Karpas-422 (cell line): ENCODE measurements at regions not wholly inside any gene's neighbourhood (a gene's known extent, or its start where the extent isn't known, plus 50 kb on each side); places are given as distances from the start of the nearest gene placed in this dataset.

Source experiments
- DNase-seq: peaks from one replicate; pipeline ENCODE4 v3.0.0-alpha.2; 2015
- H2AFZ ChIP-seq: fragments of 200-600 bp; sonication (generic); 2 replicates; pipeline ENCODE4 v1.6.1; 2014; ENCODE audit warnings: antibody characterized with exemption, low read length, mixed read lengths
- H3K27ac ChIP-seq: fragments of 200-600 bp; sonication (generic); 2 replicates; pipeline ENCODE4 v1.5.1; 2014; ENCODE audit warnings: mild to moderate bottlenecking, low read length, moderate library complexity
- H3K27me3 ChIP-seq: fragments of 200-600 bp; sonication (generic); 2 replicates; pipeline ENCODE4 v1.6.1; 2014; ENCODE audit warnings: low read length, mixed read lengths
- H3K36me3 ChIP-seq: fragments of 200-600 bp; sonication (generic); 2 replicates; pipeline ENCODE4 v1.6.1; 2014; ENCODE audit warnings: low read length, mixed read lengths; ENCODE audit not compliant: insufficient read depth
- H3K4me1 ChIP-seq: fragments of 200-600 bp; sonication (generic); 2 replicates; pipeline ENCODE4 v1.6.1; 2014; ENCODE audit warnings: mild to moderate bottlenecking, low read length, mixed read lengths
- H3K4me2 ChIP-seq: fragments of 200-600 bp; sonication (generic); 2 replicates; pipeline ENCODE4 v1.6.1; 2014; ENCODE audit warnings: low read length, low read depth, mild to moderate bottlenecking; ENCODE audit not compliant: poor library complexity, severe bottlenecking
- H3K4me3 ChIP-seq: fragments of 200-600 bp; sonication (generic); 2 replicates; pipeline ENCODE4 v1.5.1; 2014; ENCODE audit warnings: mild to moderate bottlenecking, antibody characterized with exemption, low read length, mixed read lengths
- H3K79me2 ChIP-seq: fragments of 200-600 bp; sonication (generic); 2 replicates; pipeline ENCODE4 v1.6.1; 2014; ENCODE audit warnings: mild to moderate bottlenecking, low read length, mixed read lengths
- H3K9ac ChIP-seq: fragments of 200-600 bp; sonication (generic); 2 replicates; pipeline ENCODE4 v1.6.0; 2014; ENCODE audit warnings: low read length
- H3K9me2 ChIP-seq: fragments of 200-600 bp; sonication (generic), shearing (Covaris generic); replicated peaks from 2 replicates; pipeline ENCODE4 v1.6.0; 2014; ENCODE audit warnings: mild to moderate bottlenecking, low read length, moderate library complexity; ENCODE audit not compliant: insufficient read depth
- H3K9me3 ChIP-seq: fragments of 300-700, 200-600 bp; sonication (generic); 2 replicates; pipeline ENCODE4 v1.6.1; 2014; ENCODE audit warnings: low read length, mixed read lengths
- H4K20me1 ChIP-seq: fragments of 200-600 bp; sonication (generic); 2 replicates; pipeline ENCODE4 v1.6.1; 2014; ENCODE audit warnings: mild to moderate bottlenecking, antibody characterized with exemption, low read length, low read depth; ENCODE audit not compliant: insufficient read depth

DNA sequence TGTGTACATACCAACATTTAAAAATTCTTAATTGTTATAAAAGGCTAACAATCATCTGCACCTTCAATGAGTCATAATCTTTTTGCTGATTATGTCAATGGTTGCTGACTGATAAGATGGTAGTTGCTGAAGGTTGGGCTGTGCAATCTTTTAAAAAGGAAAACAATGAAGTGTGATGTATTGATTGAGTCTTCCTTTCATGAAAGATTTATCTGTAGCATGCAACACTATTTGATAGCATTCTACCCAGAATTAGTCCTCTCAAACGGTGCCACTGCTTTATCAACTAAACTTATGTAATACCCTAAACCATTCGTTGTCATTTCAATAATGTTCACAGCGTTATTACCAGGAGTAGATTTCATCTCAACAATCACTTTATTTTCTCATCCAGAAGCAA lies 2360.6 kb downstream of the PCDH9 start:
- Histone ChIP-seq H3K4me3 (no peak overlapping the region), H3K27ac (no peak overlapping the region), H3K36me3 (no peaks in the 10 kb centered on the region; the same call in 1 of the 2 replicates), H3K4me1 (no peaks in the 10 kb centered on the region), H3K79me2 (no peaks in the 10 kb centered on the region), H3K4me2 (no peak overlapping the region), H2AFZ (0 out of 2 replicates have a peak overlapping the region, but pooled peaks have one; percentile 29), H3K27me3 (no peaks in the 10 kb centered on the region), H3K9ac (no peak overlapping the region), H3K9me3 (peaks cover 4% of the 10 kb centered on the region), H3K9me2 (no peaks in the 10 kb centered on the region), H4K20me1 (no peaks in the 10 kb centered on the region)
- no peak for DNase-seq

GRCh38 chr13:64867856-64868255 lies 2362.3 kb downstream of the PCDH9 start:
- no peaks in the 10 kb centered on the region for H3K79me2 ChIP-seq
- H4K20me1 ChIP-seq = no peaks in the 10 kb centered on the region
- no peak overlapping the region for H3K4me2 ChIP-seq
- H2AFZ ChIP-seq = peak overlapping the region; percentile 63
- no peaks in the 10 kb centered on the region for H3K27me3 ChIP-seq
- no peak overlapping the region for H3K9ac ChIP-seq
- no peak for DNase-seq
- H3K27ac ChIP-seq = no peak overlapping the region
- H3K36me3 ChIP-seq = no peaks in the 10 kb centered on the region; the same call in 1 of the 2 replicates
- H3K4me3 ChIP-seq = no peak overlapping the region
- H3K4me1 ChIP-seq = no peaks in the 10 kb centered on the region
- H3K9me3 ChIP-seq = peaks cover 4% of the 10 kb centered on the region
- H3K9me2 ChIP-seq = no peaks in the 10 kb centered on the region

GRCh38 chr13:64866331-64866730 lies 2363.8 kb downstream of the PCDH9 start:
- no peaks in the 10 kb centered on the region for H3K36me3 ChIP-seq
- DNase-seq = no peak
- H3K9me3 ChIP-seq = peaks cover 4% of the 10 kb centered on the region
- no peaks in the 10 kb centered on the region for H3K79me2 ChIP-seq
- H3K4me2 ChIP-seq = no peak overlapping the region
- H3K27me3 ChIP-seq = no peaks in the 10 kb centered on the region
- H2AFZ ChIP-seq = 0 out of 2 replicates have a peak overlapping the region, but pooled peaks have one; percentile 34
- no peaks in the 10 kb centered on the region for H3K9me2 ChIP-seq
- no peak overlapping the region for H3K4me3 ChIP-seq
- no peak overlapping the region for H3K27ac ChIP-seq
- no peaks in the 10 kb centered on the region for H3K4me1 ChIP-seq
- H3K9ac ChIP-seq = no peak overlapping the region
- no peaks in the 10 kb centered on the region for H4K20me1 ChIP-seq

- no peak overlapping the region for H3K9ac ChIP-seq
These were observed 2374.6 kb downstream of the PCDH9 start for GRCh38 chr13:64855506-64855905.

DNA sequence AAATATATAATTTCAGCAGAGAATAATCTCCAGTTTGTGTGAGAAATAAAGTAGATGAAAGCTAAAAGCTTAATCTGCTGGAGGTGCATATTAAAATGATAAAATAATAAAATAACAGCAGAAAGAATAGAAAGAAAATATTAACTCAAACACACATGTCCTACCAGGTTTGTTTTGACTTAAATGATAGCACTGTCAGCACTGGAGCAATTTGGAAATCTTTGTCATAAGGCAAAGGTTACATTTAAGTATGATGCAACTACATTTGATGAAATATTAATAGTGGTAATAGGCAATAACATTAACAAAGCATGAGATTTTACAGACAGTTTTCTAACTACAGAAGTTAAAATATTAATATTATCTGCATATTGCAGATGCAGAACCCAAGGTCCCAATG lies 2380.1 kb downstream of the PCDH9 start:
- H3K4me2 ChIP-seq = no peak overlapping the region
- no peaks in the 10 kb centered on the region for H4K20me1 ChIP-seq
- peak overlapping the region; percentile 80; the same call in 1 of the 2 replicates for H2AFZ ChIP-seq
- no peaks in the 10 kb centered on the region for H3K9me2 ChIP-seq
- no peak overlapping the region for H3K9ac ChIP-seq
- H3K36me3 ChIP-seq = no peaks in the 10 kb centered on the region
- no peaks in the 10 kb centered on the region for H3K79me2 ChIP-seq
- H3K27me3 ChIP-seq = no peaks in the 10 kb centered on the region
- DNase-seq = no peak
- no peaks in the 10 kb centered on the region for H3K4me1 ChIP-seq
- H3K9me3 ChIP-seq = no peaks in the 10 kb centered on the region
- no peak overlapping the region for H3K27ac ChIP-seq
- no peak overlapping the region for H3K4me3 ChIP-seq

More at GRCh38 chr13:64855506-64855905, 2374.6 kb downstream of the PCDH9 start:
- no peaks in the 10 kb centered on the region; the same call in 1 of the 2 replicates for H3K9me2 ChIP-seq
- H3K4me3 ChIP-seq = no peak overlapping the region
- no peaks in the 10 kb centered on the region for H3K9me3 ChIP-seq
- no peak overlapping the region for H3K4me2 ChIP-seq
- H3K27me3 ChIP-seq = no peaks in the 10 kb centered on the region
- H3K4me1 ChIP-seq = no peaks in the 10 kb centered on the region
- no peaks in the 10 kb centered on the region for H3K36me3 ChIP-seq
- peak overlapping the region; percentile 58 for H2AFZ ChIP-seq
- no peaks in the 10 kb centered on the region for H3K79me2 ChIP-seq
- no peak for DNase-seq
- no peak overlapping the region for H3K27ac ChIP-seq
- no peaks in the 10 kb centered on the region for H4K20me1 ChIP-seq

GRCh38 chr13:64849196-64849595 lies 2380.9 kb downstream of the PCDH9 start:
- Histone ChIP-seq H3K27me3 (no peaks in the 10 kb centered on the region), H2AFZ (peak overlapping the region; percentile 67), H3K4me3 (no peak overlapping the region), H3K9ac (no peak overlapping the region), H3K9me3 (no peaks in the 10 kb centered on the region), H3K79me2 (no peaks in the 10 kb centered on the region), H3K27ac (no peak overlapping the region), H3K36me3 (no peaks in the 10 kb centered on the region), H4K20me1 (no peaks in the 10 kb centered on the region), H3K4me2 (no peak overlapping the region), H3K9me2 (no peaks in the 10 kb centered on the region), H3K4me1 (no peaks in the 10 kb centered on the region)
- no peak for DNase-seq

GRCh38 chr13:64847767-64848166 lies 2382.4 kb downstream of the PCDH9 start:
- Histone ChIP-seq H3K9me2 (no peaks in the 10 kb centered on the region), H2AFZ (peak overlapping the region; percentile 62), H3K27me3 (no peaks in the 10 kb centered on the region), H3K4me3 (no peak overlapping the region), H3K36me3 (no peaks in the 10 kb centered on the region), H3K4me2 (no peak overlapping the region), H3K4me1 (no peaks in the 10 kb centered on the region), H3K9me3 (no peaks in the 10 kb centered on the region), H4K20me1 (no peaks in the 10 kb centered on the region), H3K9ac (no peak overlapping the region), H3K79me2 (no peaks in the 10 kb centered on the region), H3K27ac (no peak overlapping the region)
- DNase-seq = no peak

- Histone ChIP-seq H3K4me2 (no peak overlapping the region), H2AFZ (peak overlapping the region; percentile 48; the same call in 1 of the 2 replicates), H4K20me1 (no peaks in the 10 kb centered on the region), H3K79me2 (no peaks in the 10 kb centered on the region), H3K9ac (no peak overlapping the region), H3K9me3 (no peaks in the 10 kb centered on the region), H3K4me3 (no peak overlapping the region), H3K4me1 (no peaks in the 10 kb centered on the region), H3K36me3 (no peaks in the 10 kb centered on the region), H3K27me3 (no peaks in the 10 kb centered on the region), H3K9me2 (no peaks in the 10 kb centered on the region), H3K27ac (no peak overlapping the region)
- DNase-seq = no peak
These were observed 2385.0 kb downstream of the PCDH9 start for GRCh38 chr13:64845110-64845509.

GRCh38 chr13:64819081-64819480 lies 2411.1 kb downstream of the PCDH9 start:
- no peak overlapping the region for H3K4me2 ChIP-seq
- H3K27me3 ChIP-seq = no peaks in the 10 kb centered on the region
- no peak overlapping the region for H3K27ac ChIP-seq
- H3K36me3 ChIP-seq = no peaks in the 10 kb centered on the region
- DNase-seq = peak; percentile 45
- no peaks in the 10 kb centered on the region for H3K9me3 ChIP-seq
- H4K20me1 ChIP-seq = no peaks in the 10 kb centered on the region
- no peak overlapping the region for H3K9ac ChIP-seq
- no peaks in the 10 kb centered on the region for H3K9me2 ChIP-seq
- H3K4me3 ChIP-seq = no peak overlapping the region
- no peak overlapping the region for H2AFZ ChIP-seq
- no peaks in the 10 kb centered on the region for H3K4me1 ChIP-seq
- no peaks in the 10 kb centered on the region for H3K79me2 ChIP-seq
